Neutrophil (primary cell): ENCODE measurements at regions not wholly inside any gene's neighbourhood (a gene's known extent, or its start where the extent isn't known, plus 50 kb on each side); places are given as distances from the start of the nearest gene placed in this dataset.
"Not testable (repeated sequence)": the region's sequence is repeated elsewhere in the genome, so short reads cannot be mapped to it uniquely, and the experiment has no call there.

Experiments used
- H3K27ac ChIP-seq: fragments of 200-600 bp; sonication (generic); 2 replicates; pipeline ENCODE4 v1.5.1; 2016; ENCODE audit warnings: mild to moderate bottlenecking, moderate library complexity
- H3K27me3 ChIP-seq: fragments of 200-600 bp; sonication (generic); 2 replicates; pipeline ENCODE4 v1.6.0; 2016; ENCODE audit warnings: mild to moderate bottlenecking
- H3K36me3 ChIP-seq: fragments of 200-600 bp; sonication (generic); 2 replicates; pipeline ENCODE4 v1.5.1; 2017
- H3K4me1 ChIP-seq, 2 experiments: fragments of 200-600 bp in 1 of 2; sonication (generic) in 1 of 2; 1 replicate in 1 of 2; 2 replicates in 1 of 2; pipeline versions ENCODE4 v1.5.1 to v1.6.1; 2013 to 2016; ENCODE audit warnings: low read depth in 1 of 2, low read length in 1 of 2, mild to moderate bottlenecking in 1 of 2, moderate library complexity in 1 of 2; ENCODE audit not compliant: control insufficient read depth in 1 of 2, insufficient read depth in 1 of 2
- H3K4me3 ChIP-seq, 2 experiments: fragments of 200-600 bp in 1 of 2; sonication (generic) in 1 of 2; 1 replicate in 1 of 2; 2 replicates in 1 of 2; pipeline ENCODE4 v1.5.1; 2013 to 2016; ENCODE audit warnings: low read depth in 1 of 2, low read length in 1 of 2, mild to moderate bottlenecking in 1 of 2, moderate library complexity in 1 of 2
- H3K9me3 ChIP-seq: fragments of 200-600 bp; sonication (generic); 2 replicates; pipeline ENCODE4 v1.5.1; 2016
- TF ChIP-seq, protein P1 (sequence below): fragments of 200-600 bp; sonication (generic); IDR thresholded peaks from 2 replicates; pipeline ENCODE4 v1.5.1; 2016; ENCODE audit warnings: antibody characterized with exemption

DNA sequence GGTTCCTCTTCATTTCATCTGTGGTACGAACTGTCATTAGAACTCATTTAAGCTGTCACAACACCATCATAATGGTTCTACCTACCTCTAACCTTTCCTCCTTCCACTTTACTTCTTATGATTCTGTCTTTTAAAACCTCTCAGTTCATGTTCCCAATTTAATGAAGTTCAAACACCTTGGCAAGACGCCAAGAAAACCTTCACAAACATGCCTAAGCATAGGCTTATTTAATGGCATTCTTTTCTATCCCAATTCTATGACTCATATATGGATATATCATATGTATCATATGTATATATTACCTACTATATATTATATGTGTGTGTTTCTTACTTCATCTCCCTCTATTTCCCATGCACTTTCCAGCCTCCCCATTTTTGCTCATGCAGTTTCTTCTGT lies 283.4 kb upstream of the TBX18 start:
- Histone ChIP-seq H3K4me3 (no peak overlapping the region), H3K36me3 (no peaks in the 10 kb centered on the region), H3K27me3 (no peaks in the 10 kb centered on the region), H3K27ac (no peak overlapping the region), H3K4me1 (no peaks in the 10 kb centered on the region), H3K9me3 (no peaks in the 10 kb centered on the region)
- TF ChIP-seq, protein P1, sequence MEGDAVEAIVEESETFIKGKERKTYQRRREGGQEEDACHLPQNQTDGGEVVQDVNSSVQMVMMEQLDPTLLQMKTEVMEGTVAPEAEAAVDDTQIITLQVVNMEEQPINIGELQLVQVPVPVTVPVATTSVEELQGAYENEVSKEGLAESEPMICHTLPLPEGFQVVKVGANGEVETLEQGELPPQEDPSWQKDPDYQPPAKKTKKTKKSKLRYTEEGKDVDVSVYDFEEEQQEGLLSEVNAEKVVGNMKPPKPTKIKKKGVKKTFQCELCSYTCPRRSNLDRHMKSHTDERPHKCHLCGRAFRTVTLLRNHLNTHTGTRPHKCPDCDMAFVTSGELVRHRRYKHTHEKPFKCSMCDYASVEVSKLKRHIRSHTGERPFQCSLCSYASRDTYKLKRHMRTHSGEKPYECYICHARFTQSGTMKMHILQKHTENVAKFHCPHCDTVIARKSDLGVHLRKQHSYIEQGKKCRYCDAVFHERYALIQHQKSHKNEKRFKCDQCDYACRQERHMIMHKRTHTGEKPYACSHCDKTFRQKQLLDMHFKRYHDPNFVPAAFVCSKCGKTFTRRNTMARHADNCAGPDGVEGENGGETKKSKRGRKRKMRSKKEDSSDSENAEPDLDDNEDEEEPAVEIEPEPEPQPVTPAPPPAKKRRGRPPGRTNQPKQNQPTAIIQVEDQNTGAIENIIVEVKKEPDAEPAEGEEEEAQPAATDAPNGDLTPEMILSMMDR = no peak

DNA sequence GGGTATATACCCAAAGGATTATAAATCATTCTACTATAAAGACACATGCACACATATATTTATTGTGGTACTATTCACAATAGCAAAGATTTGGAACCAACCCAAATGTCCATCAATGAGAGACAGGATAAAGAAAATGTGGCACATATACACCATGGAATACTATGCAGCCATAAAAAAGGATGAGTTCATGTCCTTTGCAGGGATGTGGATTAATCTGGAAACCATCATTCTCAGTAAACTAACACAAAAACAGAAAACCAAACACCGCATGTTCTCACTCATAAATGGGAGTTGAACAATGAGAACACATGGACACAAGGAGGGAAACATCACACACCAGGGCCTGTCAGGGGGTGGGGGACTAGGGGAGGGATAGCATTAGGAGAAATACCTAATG lies 281.4 kb upstream of the TBX18 start:
- H3K27ac ChIP-seq, H3K4me1 ChIP-seq, H3K4me3 ChIP-seq, H3K9me3 ChIP-seq, H3K27me3 ChIP-seq, H3K36me3 ChIP-seq: not testable (repeated sequence)

DNA sequence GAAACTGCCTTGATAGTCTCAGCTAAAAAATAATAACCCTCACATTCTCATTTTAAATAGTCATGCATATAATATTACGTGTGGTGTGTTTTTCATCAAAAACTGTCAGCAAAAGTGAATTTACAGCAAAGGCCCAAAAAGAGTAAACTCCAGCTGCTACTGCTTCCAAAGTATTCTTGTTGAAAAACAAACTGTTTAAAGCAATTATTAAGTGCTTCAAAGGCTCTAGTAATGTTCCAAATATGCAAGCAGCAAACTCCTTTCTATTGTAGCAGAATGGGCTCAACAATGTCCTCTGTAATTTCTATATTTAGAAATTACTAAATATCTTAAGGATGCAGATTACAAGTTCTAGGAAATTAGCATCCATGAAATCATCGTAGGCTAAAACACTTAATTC lies 280.0 kb upstream of the TBX18 start:
- TF ChIP-seq, protein P1 = no peak
- no peaks in the 10 kb centered on the region for H3K36me3 ChIP-seq

DNA sequence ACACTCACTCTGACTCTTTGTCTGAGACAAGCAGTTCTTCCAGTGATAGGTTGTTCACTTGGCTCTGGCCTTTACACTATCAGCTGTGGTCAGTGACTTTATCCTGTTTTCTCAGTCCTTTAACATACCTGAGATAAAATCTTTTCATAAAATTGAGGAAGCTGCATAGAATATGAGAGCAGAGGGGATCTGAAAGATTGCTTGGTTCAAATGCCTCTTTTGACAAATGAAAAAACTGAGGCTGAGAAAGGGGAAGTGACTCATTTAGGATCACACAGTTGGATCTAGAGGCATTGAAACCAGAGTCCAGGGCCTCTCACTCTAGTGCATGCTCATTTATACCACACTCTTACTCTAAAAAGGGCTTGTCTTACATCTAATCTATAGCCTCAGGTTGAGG lies 277.0 kb upstream of the TBX18 start:
- TF ChIP-seq, protein P1 = no peak
- H3K27me3 ChIP-seq = no peaks in the 10 kb centered on the region
- no peaks in the 10 kb centered on the region for H3K36me3 ChIP-seq

More for the DNA sequence above, 280.0 kb upstream of the TBX18 start:
- no peaks in the 10 kb centered on the region for H3K9me3 ChIP-seq
- H3K27ac ChIP-seq = no peak overlapping the region
- no peaks in the 10 kb centered on the region for H3K27me3 ChIP-seq
- H3K4me3 ChIP-seq = no peak overlapping the region
- H3K4me1 ChIP-seq = no peaks in the 10 kb centered on the region

DNA sequence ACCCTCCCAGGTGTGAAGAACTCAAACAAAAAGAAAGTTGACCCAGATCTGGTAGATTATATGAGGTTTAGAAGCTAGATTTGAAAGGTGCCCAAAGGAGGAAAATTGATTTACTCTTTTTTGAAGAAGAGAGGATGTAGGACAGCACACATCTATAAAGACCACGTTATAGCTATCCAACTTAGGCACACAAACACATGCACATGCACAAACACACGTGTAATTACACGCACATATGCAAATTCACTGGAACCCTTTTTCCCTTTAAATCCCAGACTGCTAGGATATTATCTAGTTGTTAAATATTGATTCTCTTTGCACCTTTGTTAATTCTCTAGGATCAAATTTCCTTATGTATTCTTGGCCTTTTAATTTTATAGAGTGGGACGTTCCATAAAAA lies 272.8 kb upstream of the TBX18 start:
- TF ChIP-seq, protein P1 = no peak
- Histone ChIP-seq H3K4me3 (no peak overlapping the region), H3K4me1 (no peaks in the 10 kb centered on the region), H3K36me3 (no peaks in the 10 kb centered on the region), H3K27me3 (no peaks in the 10 kb centered on the region), H3K9me3 (no peaks in the 10 kb centered on the region), H3K27ac (no peak overlapping the region)

More for the DNA sequence above, 277.0 kb upstream of the TBX18 start:
- H3K4me3 ChIP-seq = no peak overlapping the region
- H3K9me3 ChIP-seq = no peaks in the 10 kb centered on the region
- H3K4me1 ChIP-seq = no peaks in the 10 kb centered on the region
- H3K27ac ChIP-seq = no peak overlapping the region

DNA sequence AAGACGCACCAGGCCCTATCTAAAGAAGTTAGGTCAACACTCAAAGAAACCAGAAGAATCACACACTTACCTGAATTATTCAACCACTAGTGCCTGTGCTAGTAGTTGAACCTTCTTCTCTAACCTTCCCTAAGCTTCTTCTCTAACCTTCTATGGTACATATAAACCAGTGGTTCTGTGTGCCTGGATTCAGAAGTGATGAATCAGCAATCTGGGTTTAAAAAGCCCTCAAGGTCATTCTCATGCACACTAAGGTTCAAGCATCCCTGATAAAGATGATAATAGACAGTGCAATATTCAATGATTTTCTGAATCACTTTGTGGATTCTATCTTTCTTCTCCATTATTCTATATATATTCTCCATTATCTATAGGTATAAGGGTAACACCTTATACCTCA lies 271.4 kb upstream of the TBX18 start:
- Histone ChIP-seq H3K9me3 (no peaks in the 10 kb centered on the region), H3K4me1 (no peaks in the 10 kb centered on the region), H3K4me3 (no peak overlapping the region), H3K36me3 (no peaks in the 10 kb centered on the region), H3K27ac (no peak overlapping the region), H3K27me3 (no peaks in the 10 kb centered on the region)
- TF ChIP-seq, protein P1 = no peak
